WTC11 (cell line): ENCODE measurements at regions not wholly inside any gene's neighbourhood (a gene's known extent, or its start where the extent isn't known, plus 50 kb on each side); places are given as distances from the start of the nearest gene placed in this dataset.

Experiments used
- ATAC-seq: fragments of 200-7000 bp; cut with Tn5 transposase; 2 replicates; pipeline ENCODE4 v1.10.0; 2021; ENCODE audit warnings: mild to moderate bottlenecking, moderate library complexity
- CTCF ChIA-PET: fragments of 300-600 bp; sonication (Branson Sonifier 250); formaldehyde crosslinking; loops from one replicate; lab custom pipeline; 2021; ENCODE audit warnings: antibody characterized with exemption; lab: Charles Lee
- POLR2A ChIA-PET: fragments of 350-600 bp; sonication (Branson Sonifier 250); formaldehyde crosslinking; loops from one replicate; lab custom pipeline; 2021; ENCODE audit warnings: antibody characterized with exemption; lab: Charles Lee
- DNase-seq: peaks from one replicate; pipeline ENCODE4 v3.0.0; 2021; ENCODE audit warnings: low spot score
- H3K27ac Mint-ChIP-seq: 2 replicates; pipeline ENCODE4 v1.8.0; 2021; ENCODE audit warnings: mixed read lengths
- H3K27me3 Mint-ChIP-seq: 2 replicates; pipeline ENCODE4 v1.8.0; 2021; ENCODE audit warnings: low read depth, mild to moderate bottlenecking, moderate library complexity, mixed read lengths
- H3K36me3 Mint-ChIP-seq: 2 replicates; pipeline ENCODE4 v1.8.0; 2021; ENCODE audit warnings: mixed read lengths
- H3K4me1 Mint-ChIP-seq: 2 replicates; pipeline ENCODE4 v1.8.0; 2022; ENCODE audit warnings: mixed read lengths
- H3K4me3 Mint-ChIP-seq: 2 replicates; pipeline ENCODE4 v1.8.0; 2021; ENCODE audit warnings: mild to moderate bottlenecking, moderate library complexity, mixed read lengths
- H3K9me3 Mint-ChIP-seq: 2 replicates; pipeline ENCODE4 v1.8.0; 2021; ENCODE audit warnings: mixed read lengths
- CBFB ChIP-seq: sonication (generic); formaldehyde crosslinking; IDR thresholded peaks from 2 replicates; pipeline ENCODE4 v1.8.1; 2022; ENCODE audit warnings: mild to moderate bottlenecking, low read depth, missing genetic modification reagents
- FOXP1 ChIP-seq: sonication (generic); formaldehyde crosslinking; IDR thresholded peaks from 2 replicates; pipeline ENCODE4 v1.8.0; 2022; ENCODE audit warnings: missing genetic modification reagents, mild to moderate bottlenecking, moderate library complexity, borderline replicate concordance
- GABPB1 ChIP-seq: sonication (generic); formaldehyde crosslinking; IDR thresholded peaks from 2 replicates; pipeline ENCODE4 v1.8.1; 2023; ENCODE audit warnings: mild to moderate bottlenecking, missing genetic modification reagents
- GRHL2 ChIP-seq: fragments of 250-450 bp; sonication (Bioruptor Pico); IDR thresholded peaks from 2 replicates; pipeline ENCODE4 v1.8.0; 2022; ENCODE audit warnings: mild to moderate bottlenecking, moderate library complexity; ENCODE audit not compliant: insufficient replicate concordance, severe bottlenecking
- KAT7 ChIP-seq: sonication (generic); formaldehyde crosslinking; IDR thresholded peaks from 2 replicates; pipeline ENCODE4 v1.8.1; 2023; ENCODE audit warnings: missing genetic modification reagents, mild to moderate bottlenecking, borderline replicate concordance
- NR2C2 ChIP-seq: sonication (generic); formaldehyde crosslinking; IDR thresholded peaks from 2 replicates; pipeline ENCODE4 v1.8.0; 2022; ENCODE audit warnings: mild to moderate bottlenecking, missing genetic modification reagents
- PRRX2 ChIP-seq: fragments of 250-450 bp; sonication (Bioruptor Pico); IDR thresholded peaks from 2 replicates; pipeline ENCODE4 v1.8.0; 2021; ENCODE audit warnings: mild to moderate bottlenecking
- RELA ChIP-seq: sonication (generic); formaldehyde crosslinking; IDR thresholded peaks from 2 replicates; pipeline ENCODE4 v1.8.1; 2022; ENCODE audit warnings: missing genetic modification reagents, mild to moderate bottlenecking, borderline replicate concordance
- TEAD1 ChIP-seq: sonication (generic); formaldehyde crosslinking; IDR thresholded peaks from 2 replicates; pipeline ENCODE4 v1.8.0; 2022; ENCODE audit warnings: mild to moderate bottlenecking, missing genetic modification reagents
- ZBTB21 ChIP-seq: sonication (generic); formaldehyde crosslinking; IDR thresholded peaks from 2 replicates; pipeline ENCODE4 v1.8.1; 2023; ENCODE audit warnings: mild to moderate bottlenecking, missing genetic modification reagents, borderline replicate concordance
- ZNF671 ChIP-seq: fragments of 250-450 bp; sonication (Bioruptor Pico); IDR thresholded peaks from 2 replicates; pipeline ENCODE4 v1.8.0; 2021; ENCODE audit warnings: mild to moderate bottlenecking
- TF ChIP-seq, protein P1 (sequence below): sonication (generic); formaldehyde crosslinking; IDR thresholded peaks from 2 replicates; pipeline ENCODE4 v1.8.0; 2022; ENCODE audit warnings: mild to moderate bottlenecking, missing genetic modification reagents
- TF ChIP-seq, protein P2 (sequence below): sonication (generic); formaldehyde crosslinking; IDR thresholded peaks from 2 replicates; pipeline ENCODE4 v1.8.0; 2023; ENCODE audit warnings: missing genetic modification reagents
- TF ChIP-seq, protein P3 (sequence below): fragments of 250-450 bp; sonication (Bioruptor Pico); IDR thresholded peaks from 2 replicates; pipeline ENCODE4 v2.1.2; 2022; ENCODE audit warnings: mild to moderate bottlenecking, moderate library complexity
- TF ChIP-seq, protein P4 (sequence below): sonication (generic); formaldehyde crosslinking; IDR thresholded peaks from 2 replicates; pipeline ENCODE4 v1.8.1; 2023; ENCODE audit warnings: mild to moderate bottlenecking, missing genetic modification reagents, moderate library complexity
- TF ChIP-seq, protein P5 (sequence below): sonication (generic); formaldehyde crosslinking; IDR thresholded peaks from 2 replicates; pipeline ENCODE4 v1.8.0; 2022; ENCODE audit warnings: mild to moderate bottlenecking, missing genetic modification reagents
- TF ChIP-seq, protein P6 (sequence below): fragments of 250-450 bp; sonication (Bioruptor Pico); IDR thresholded peaks from 2 replicates; pipeline ENCODE4 v1.9.0; 2021; ENCODE audit warnings: mild to moderate bottlenecking
- TF ChIP-seq, protein P7 (sequence below): sonication (generic); formaldehyde crosslinking; conservative IDR thresholded peaks from 2 replicates; pipeline ENCODE4 v1.8.1; 2023; ENCODE audit warnings: mild to moderate bottlenecking, low read depth, missing genetic modification reagents, moderate library complexity
- TF ChIP-seq, protein P8 (sequence below): sonication (generic); formaldehyde crosslinking; IDR thresholded peaks from 2 replicates; pipeline ENCODE4 v1.8.0; 2022; ENCODE audit warnings: mild to moderate bottlenecking, missing genetic modification reagents
- TF ChIP-seq, protein P9 (sequence below): sonication (generic); formaldehyde crosslinking; IDR thresholded peaks from 2 replicates; pipeline ENCODE4 v1.8.1; 2023; ENCODE audit warnings: mild to moderate bottlenecking, moderate library complexity, missing genetic modification reagents
- TF ChIP-seq, protein P10 (sequence below): fragments of 250-450 bp; sonication (Bioruptor Pico); IDR thresholded peaks from 2 replicates; pipeline ENCODE4 v1.8.0; 2021; ENCODE audit warnings: mild to moderate bottlenecking

DNA sequence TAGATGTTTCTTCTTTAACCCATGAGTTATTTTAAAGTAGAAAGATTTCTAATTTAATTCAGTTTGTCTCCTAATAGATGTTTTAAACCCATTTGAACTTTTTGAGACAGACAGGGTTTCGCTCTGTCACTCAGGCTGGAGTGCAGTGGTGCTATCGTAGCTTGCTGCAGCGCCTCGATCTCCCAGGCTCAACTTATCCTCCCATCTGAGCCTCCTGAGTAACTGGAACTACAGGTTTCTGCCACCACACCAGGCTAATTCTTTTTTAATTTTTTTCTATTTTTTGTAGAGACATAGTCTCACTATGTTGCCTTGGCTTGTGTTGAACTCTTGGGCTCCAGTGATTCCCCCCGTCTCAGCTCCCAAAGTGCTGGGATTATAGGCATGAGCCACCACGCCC is 53.0 kb upstream of the RAB18 start:
- no peaks in the 10 kb centered on the region for H3K36me3 Mint-ChIP-seq
- H3K9me3 Mint-ChIP-seq = no peaks in the 10 kb centered on the region
- DNase-seq (no peak), ATAC-seq (no peak)
- POLR2A ChIA-PET = no interaction called here
- H3K27me3 Mint-ChIP-seq = no peaks in the 10 kb centered on the region
- H3K4me3 Mint-ChIP-seq = no peak overlapping the region
- TF ChIP-seq, protein P1, sequence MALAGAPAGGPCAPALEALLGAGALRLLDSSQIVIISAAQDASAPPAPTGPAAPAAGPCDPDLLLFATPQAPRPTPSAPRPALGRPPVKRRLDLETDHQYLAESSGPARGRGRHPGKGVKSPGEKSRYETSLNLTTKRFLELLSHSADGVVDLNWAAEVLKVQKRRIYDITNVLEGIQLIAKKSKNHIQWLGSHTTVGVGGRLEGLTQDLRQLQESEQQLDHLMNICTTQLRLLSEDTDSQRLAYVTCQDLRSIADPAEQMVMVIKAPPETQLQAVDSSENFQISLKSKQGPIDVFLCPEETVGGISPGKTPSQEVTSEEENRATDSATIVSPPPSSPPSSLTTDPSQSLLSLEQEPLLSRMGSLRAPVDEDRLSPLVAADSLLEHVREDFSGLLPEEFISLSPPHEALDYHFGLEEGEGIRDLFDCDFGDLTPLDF = no peak
- TF ChIP-seq, protein P2, sequence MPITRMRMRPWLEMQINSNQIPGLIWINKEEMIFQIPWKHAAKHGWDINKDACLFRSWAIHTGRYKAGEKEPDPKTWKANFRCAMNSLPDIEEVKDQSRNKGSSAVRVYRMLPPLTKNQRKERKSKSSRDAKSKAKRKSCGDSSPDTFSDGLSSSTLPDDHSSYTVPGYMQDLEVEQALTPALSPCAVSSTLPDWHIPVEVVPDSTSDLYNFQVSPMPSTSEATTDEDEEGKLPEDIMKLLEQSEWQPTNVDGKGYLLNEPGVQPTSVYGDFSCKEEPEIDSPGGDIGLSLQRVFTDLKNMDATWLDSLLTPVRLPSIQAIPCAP (CRISPR knock-in tag) = no peak
- no peak for TF ChIP-seq GABPB1
- no peak for TF ChIP-seq TEAD1 (CRISPR knock-in tag)
- TF ChIP-seq RELA (CRISPR knock-in tag) = no peak
- TF ChIP-seq GRHL2 (CRISPR knock-in tag) = no peak
- TF ChIP-seq, protein P3, sequence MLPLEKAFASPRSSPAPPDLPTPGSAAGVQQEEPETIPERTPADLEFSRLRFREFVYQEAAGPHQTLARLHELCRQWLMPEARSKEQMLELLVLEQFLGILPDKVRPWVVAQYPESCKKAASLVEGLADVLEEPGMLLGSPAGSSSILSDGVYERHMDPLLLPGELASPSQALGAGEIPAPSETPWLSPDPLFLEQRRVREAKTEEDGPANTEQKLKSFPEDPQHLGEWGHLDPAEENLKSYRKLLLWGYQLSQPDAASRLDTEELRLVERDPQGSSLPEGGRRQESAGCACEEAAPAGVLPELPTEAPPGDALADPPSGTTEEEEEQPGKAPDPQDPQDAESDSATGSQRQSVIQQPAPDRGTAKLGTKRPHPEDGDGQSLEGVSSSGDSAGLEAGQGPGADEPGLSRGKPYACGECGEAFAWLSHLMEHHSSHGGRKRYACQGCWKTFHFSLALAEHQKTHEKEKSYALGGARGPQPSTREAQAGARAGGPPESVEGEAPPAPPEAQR = no peak
- TF ChIP-seq, protein P4, sequence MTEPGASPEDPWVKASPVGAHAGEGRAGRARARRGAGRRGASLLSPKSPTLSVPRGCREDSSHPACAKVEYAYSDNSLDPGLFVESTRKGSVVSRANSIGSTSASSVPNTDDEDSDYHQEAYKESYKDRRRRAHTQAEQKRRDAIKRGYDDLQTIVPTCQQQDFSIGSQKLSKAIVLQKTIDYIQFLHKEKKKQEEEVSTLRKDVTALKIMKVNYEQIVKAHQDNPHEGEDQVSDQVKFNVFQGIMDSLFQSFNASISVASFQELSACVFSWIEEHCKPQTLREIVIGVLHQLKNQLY (CRISPR knock-in tag) = no peak
- no peak for TF ChIP-seq FOXP1 (CRISPR knock-in tag)
- TF ChIP-seq ZBTB21 = no peak
- no peak for TF ChIP-seq ZNF671 (CRISPR knock-in tag)
- TF ChIP-seq, all 79 proteins: peak for 0
- H3K27ac Mint-ChIP-seq = no peak overlapping the region
- H3K4me1 Mint-ChIP-seq = no peaks in the 10 kb centered on the region
- CTCF ChIA-PET = interaction anchor here (0.6 kb wide), 1 partner anchor 102 kb away, joined by 3 read pairs; no protein-coding TSS in a partner anchor

DNA sequence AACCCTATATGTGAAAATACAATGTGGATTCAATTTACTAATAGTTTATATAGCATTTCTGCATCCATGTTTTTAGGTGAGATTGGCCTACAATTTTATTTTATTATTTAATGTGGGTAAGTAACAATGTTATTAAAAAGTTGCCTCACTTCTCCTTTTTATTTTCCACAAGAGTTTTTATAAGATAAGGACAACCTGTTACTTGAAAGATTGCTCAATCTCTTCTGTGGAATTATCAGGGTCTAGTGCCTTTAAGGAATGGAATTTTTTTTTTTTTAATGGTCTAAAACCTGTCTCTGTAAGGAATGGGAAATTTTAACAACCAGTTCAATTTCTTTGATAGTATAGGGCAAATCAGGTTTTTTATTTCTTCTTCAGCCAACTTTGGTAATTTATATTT is 53.9 kb upstream of the RAB18 start:
- no peaks in the 10 kb centered on the region for H3K36me3 Mint-ChIP-seq
- no peaks in the 10 kb centered on the region for H3K4me1 Mint-ChIP-seq
- H3K9me3 Mint-ChIP-seq = no peaks in the 10 kb centered on the region
- DNase-seq (no peak), ATAC-seq (no peak)
- H3K4me3 Mint-ChIP-seq = no peak overlapping the region
- H3K27ac Mint-ChIP-seq = no peak overlapping the region
- TF ChIP-seq, protein P5, sequence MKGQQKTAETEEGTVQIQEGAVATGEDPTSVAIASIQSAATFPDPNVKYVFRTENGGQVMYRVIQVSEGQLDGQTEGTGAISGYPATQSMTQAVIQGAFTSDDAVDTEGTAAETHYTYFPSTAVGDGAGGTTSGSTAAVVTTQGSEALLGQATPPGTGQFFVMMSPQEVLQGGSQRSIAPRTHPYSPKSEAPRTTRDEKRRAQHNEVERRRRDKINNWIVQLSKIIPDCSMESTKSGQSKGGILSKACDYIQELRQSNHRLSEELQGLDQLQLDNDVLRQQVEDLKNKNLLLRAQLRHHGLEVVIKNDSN (CRISPR knock-in tag) = no peak
- no peak for TF ChIP-seq CBFB (CRISPR knock-in tag)
- TF ChIP-seq, protein P6, sequence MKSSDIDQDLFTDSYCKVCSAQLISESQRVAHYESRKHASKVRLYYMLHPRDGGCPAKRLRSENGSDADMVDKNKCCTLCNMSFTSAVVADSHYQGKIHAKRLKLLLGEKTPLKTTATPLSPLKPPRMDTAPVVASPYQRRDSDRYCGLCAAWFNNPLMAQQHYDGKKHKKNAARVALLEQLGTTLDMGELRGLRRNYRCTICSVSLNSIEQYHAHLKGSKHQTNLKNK (CRISPR knock-in tag) = no peak
- TF ChIP-seq, protein P7, sequence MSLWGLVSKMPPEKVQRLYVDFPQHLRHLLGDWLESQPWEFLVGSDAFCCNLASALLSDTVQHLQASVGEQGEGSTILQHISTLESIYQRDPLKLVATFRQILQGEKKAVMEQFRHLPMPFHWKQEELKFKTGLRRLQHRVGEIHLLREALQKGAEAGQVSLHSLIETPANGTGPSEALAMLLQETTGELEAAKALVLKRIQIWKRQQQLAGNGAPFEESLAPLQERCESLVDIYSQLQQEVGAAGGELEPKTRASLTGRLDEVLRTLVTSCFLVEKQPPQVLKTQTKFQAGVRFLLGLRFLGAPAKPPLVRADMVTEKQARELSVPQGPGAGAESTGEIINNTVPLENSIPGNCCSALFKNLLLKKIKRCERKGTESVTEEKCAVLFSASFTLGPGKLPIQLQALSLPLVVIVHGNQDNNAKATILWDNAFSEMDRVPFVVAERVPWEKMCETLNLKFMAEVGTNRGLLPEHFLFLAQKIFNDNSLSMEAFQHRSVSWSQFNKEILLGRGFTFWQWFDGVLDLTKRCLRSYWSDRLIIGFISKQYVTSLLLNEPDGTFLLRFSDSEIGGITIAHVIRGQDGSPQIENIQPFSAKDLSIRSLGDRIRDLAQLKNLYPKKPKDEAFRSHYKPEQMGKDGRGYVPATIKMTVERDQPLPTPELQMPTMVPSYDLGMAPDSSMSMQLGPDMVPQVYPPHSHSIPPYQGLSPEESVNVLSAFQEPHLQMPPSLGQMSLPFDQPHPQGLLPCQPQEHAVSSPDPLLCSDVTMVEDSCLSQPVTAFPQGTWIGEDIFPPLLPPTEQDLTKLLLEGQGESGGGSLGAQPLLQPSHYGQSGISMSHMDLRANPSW (CRISPR knock-in tag) = no peak
- no peak for TF ChIP-seq PRRX2
- TF ChIP-seq, protein P8, sequence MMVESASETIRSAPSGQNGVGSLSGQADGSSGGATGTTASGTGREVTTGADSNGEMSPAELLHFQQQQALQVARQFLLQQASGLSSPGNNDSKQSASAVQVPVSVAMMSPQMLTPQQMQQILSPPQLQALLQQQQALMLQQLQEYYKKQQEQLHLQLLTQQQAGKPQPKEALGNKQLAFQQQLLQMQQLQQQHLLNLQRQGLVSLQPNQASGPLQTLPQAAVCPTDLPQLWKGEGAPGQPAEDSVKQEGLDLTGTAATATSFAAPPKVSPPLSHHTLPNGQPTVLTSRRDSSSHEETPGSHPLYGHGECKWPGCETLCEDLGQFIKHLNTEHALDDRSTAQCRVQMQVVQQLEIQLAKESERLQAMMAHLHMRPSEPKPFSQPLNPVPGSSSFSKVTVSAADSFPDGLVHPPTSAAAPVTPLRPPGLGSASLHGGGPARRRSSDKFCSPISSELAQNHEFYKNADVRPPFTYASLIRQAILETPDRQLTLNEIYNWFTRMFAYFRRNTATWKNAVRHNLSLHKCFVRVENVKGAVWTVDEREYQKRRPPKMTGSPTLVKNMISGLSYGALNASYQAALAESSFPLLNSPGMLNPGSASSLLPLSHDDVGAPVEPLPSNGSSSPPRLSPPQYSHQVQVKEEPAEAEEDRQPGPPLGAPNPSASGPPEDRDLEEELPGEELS (CRISPR knock-in tag) = no peak
- no peak for TF ChIP-seq NR2C2 (CRISPR knock-in tag)
- TF ChIP-seq KAT7 (CRISPR knock-in tag) = no peak
- TF ChIP-seq, protein P9, sequence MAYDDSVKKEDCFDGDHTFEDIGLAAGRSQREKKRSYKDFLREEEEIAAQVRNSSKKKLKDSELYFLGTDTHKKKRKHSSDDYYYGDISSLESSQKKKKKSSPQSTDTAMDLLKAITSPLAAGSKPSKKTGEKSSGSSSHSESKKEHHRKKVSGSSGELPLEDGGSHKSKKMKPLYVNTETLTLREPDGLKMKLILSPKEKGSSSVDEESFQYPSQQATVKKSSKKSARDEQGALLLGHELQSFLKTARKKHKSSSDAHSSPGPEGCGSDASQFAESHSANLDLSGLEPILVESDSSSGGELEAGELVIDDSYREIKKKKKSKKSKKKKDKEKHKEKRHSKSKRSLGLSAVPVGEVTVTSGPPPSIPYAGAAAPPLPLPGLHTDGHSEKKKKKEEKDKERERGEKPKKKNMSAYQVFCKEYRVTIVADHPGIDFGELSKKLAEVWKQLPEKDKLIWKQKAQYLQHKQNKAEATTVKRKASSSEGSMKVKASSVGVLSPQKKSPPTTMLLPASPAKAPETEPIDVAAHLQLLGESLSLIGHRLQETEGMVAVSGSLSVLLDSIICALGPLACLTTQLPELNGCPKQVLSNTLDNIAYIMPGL = no peak
- TF ChIP-seq, protein P10, sequence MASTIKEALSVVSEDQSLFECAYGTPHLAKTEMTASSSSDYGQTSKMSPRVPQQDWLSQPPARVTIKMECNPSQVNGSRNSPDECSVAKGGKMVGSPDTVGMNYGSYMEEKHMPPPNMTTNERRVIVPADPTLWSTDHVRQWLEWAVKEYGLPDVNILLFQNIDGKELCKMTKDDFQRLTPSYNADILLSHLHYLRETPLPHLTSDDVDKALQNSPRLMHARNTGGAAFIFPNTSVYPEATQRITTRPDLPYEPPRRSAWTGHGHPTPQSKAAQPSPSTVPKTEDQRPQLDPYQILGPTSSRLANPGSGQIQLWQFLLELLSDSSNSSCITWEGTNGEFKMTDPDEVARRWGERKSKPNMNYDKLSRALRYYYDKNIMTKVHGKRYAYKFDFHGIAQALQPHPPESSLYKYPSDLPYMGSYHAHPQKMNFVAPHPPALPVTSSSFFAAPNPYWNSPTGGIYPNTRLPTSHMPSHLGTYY (CRISPR knock-in tag) = no peak
- CTCF ChIA-PET = interaction anchor here (0.6 kb wide), 1 partner anchor 91 kb away, joined by 4 read pairs; no protein-coding TSS in a partner anchor
- H3K27me3 Mint-ChIP-seq = no peaks in the 10 kb centered on the region
- POLR2A ChIA-PET = no interaction called here
